ENCODE measurements at regions not wholly inside any gene's neighbourhood (a gene's known extent, or its start where the extent isn't known, plus 50 kb on each side); places are given as distances from the start of the nearest gene placed in this dataset.

GRCh38 chr2:134133622-134134312 is 120.1 kb upstream of the MGAT5 start:
- H3K4me3 ChIP-seq (ENCODE audit: low read depth, low read length), result no peak overlapping the region
- TF ChIP-seq CTCF (IDR thresholded peaks at IDR 0.05; ENCODE audit: low read depth, low read length) (no peak), POLR2A (IDR thresholded peaks at IDR 0.05; ENCODE audit: extremely low read depth, insufficient read length) (no peak), MYC (IDR thresholded peaks at IDR 0.05; ENCODE audit: low read depth, low read length) (no peak), MAX (IDR thresholded peaks at IDR 0.05; ENCODE audit: low read depth, low read length) (no peak)
- DNase-seq (ENCODE audit: low read depth), result no peak

- H3K4me3 ChIP-seq (ENCODE audit: low read depth, low read length), result no peak overlapping the region
- TF ChIP-seq CTCF (IDR thresholded peaks at IDR 0.05; ENCODE audit: low read depth, low read length), result no peak
- no peak for TF ChIP-seq MYC (IDR thresholded peaks at IDR 0.05; ENCODE audit: low read depth, low read length)
- TF ChIP-seq POLR2A (IDR thresholded peaks at IDR 0.05; ENCODE audit: extremely low read depth, insufficient read length), result no peak
- no peak for TF ChIP-seq MAX (IDR thresholded peaks at IDR 0.05; ENCODE audit: low read depth, low read length)
- no peak for DNase-seq (ENCODE audit: low read depth)
Measured at GRCh38 chr2:134134313-134134706, 119.6 kb upstream of the MGAT5 start.

- H3K4me3 ChIP-seq (ENCODE audit: low read depth, low read length), result no peak overlapping the region
- DNase-seq (ENCODE audit: low read depth), result no peak
- TF ChIP-seq POLR2A (IDR thresholded peaks at IDR 0.05; ENCODE audit: extremely low read depth, insufficient read length), result no peak
- no peak for TF ChIP-seq MYC (IDR thresholded peaks at IDR 0.05; ENCODE audit: low read depth, low read length)
- no peak for TF ChIP-seq CTCF (IDR thresholded peaks at IDR 0.05; ENCODE audit: low read depth, low read length)
- no peak for TF ChIP-seq MAX (IDR thresholded peaks at IDR 0.05; ENCODE audit: low read depth, low read length)
Measured at GRCh38 chr2:134134827-134135226, 119.0 kb upstream of the MGAT5 start.

GRCh38 chr2:134135793-134136192 is 118.1 kb upstream of the MGAT5 start:
- TF ChIP-seq CTCF (IDR thresholded peaks at IDR 0.05; ENCODE audit: low read depth, low read length), result no peak
- TF ChIP-seq MAX (IDR thresholded peaks at IDR 0.05; ENCODE audit: low read depth, low read length), result no peak
- TF ChIP-seq POLR2A (IDR thresholded peaks at IDR 0.05; ENCODE audit: extremely low read depth, insufficient read length), result no peak
- TF ChIP-seq MYC (IDR thresholded peaks at IDR 0.05; ENCODE audit: low read depth, low read length), result no peak
- no peak overlapping the region for H3K4me3 ChIP-seq (ENCODE audit: low read depth, low read length)
- DNase-seq (ENCODE audit: low read depth), result no peak

GRCh38 chr2:134136731-134137130 is 117.1 kb upstream of the MGAT5 start:
- no peak overlapping the region for H3K4me3 ChIP-seq (ENCODE audit: low read depth, low read length)
- TF ChIP-seq MYC (IDR thresholded peaks at IDR 0.05; ENCODE audit: low read depth, low read length) (no peak), CTCF (IDR thresholded peaks at IDR 0.05; ENCODE audit: low read depth, low read length) (no peak), POLR2A (IDR thresholded peaks at IDR 0.05; ENCODE audit: extremely low read depth, insufficient read length) (no peak), MAX (IDR thresholded peaks at IDR 0.05; ENCODE audit: low read depth, low read length) (no peak)
- DNase-seq (ENCODE audit: low read depth), result no peak

Measured in NB4 (cell line).